HCT116 (cell line): ENCODE measurements at regions not wholly inside any gene's neighbourhood (a gene's known extent, or its start where the extent isn't known, plus 50 kb on each side); places are given as distances from the start of the nearest gene placed in this dataset.

Experiments
- ATAC-seq: fragments of 200-7000 bp; cut with Tn5 transposase; 2 replicates; pipeline ENCODE4 v1.9.1; 2020; ENCODE audit warnings: mild to moderate bottlenecking, moderate library complexity
- BruUV-seq: library from RNA; stranded (reverse); fragments of 400-500 nt; replicated peaks from 2 replicates; lab custom pipeline; 2021; lab: Mats Ljungman, UMichigan
- CTCF ChIA-PET: fragments of 300-600 bp; sonication (Branson Sonifier 250); formaldehyde crosslinking; loops from one replicate; lab custom pipeline; 2021; ENCODE audit warnings: antibody characterized with exemption; lab: Charles Lee
- POLR2A ChIA-PET: fragments of 300-600, 350-600 bp; sonication (Branson Sonifier 250); formaldehyde crosslinking; loops from one replicate; lab custom pipeline; 2021; ENCODE audit warnings: antibody characterized with exemption; lab: Charles Lee
- RAD21 ChIA-PET, 2 experiments: fragments of 300-600 bp; sonication (Branson Sonifier 250); formaldehyde crosslinking; loops; one replicate each; lab custom pipeline; 2023; ENCODE audit warnings: low total read pairs in 2 of 2; ENCODE audit not compliant: uncharacterized antibody in 2 of 2, unreplicated experiment in 2 of 2, low non-redundant PET in 1 of 2; lab: Charles Lee
- DNase-seq: peaks from one replicate; pipeline ENCODE4 v3.0.0-alpha.2; 2010; ENCODE audit warnings: low read depth, low spot score
- H2AFZ ChIP-seq: fragments of 200-600 bp; shearing (Covaris generic), sonication (generic); 2 replicates; pipeline ENCODE4 v1.6.1; 2017; ENCODE audit warnings: low read depth, mixed run types, mixed read lengths, antibody characterized with exemption, low read length; ENCODE audit not compliant: poor library complexity, severe bottlenecking
- H3K27ac ChIP-seq: 2 replicates; pipeline ENCODE4 v1.5.1; 2012; ENCODE audit warnings: low read depth, low read length
- H3K27me3 ChIP-seq: fragments of 200-600 bp; sonication (generic); 2 replicates; pipeline ENCODE4 v1.6.1; 2016; ENCODE audit warnings: mixed run types, low read length, mixed read lengths; ENCODE audit not compliant: insufficient read depth
- H3K36me3 ChIP-seq, 2 experiments: fragments of 200-500 bp in 1 of 2; fragments of 200-600 bp in 1 of 2; sonication (Bioruptor generic) in 1 of 2; sonication (generic) in 1 of 2; 2 replicates each; pipeline versions ENCODE4 v1.5.1 to v1.6.1; 2014 to 2016; ENCODE audit warnings: low read length in 2 of 2, inconsistent platforms in 1 of 2, mixed read lengths in 1 of 2, mixed run types in 1 of 2; ENCODE audit not compliant: insufficient read depth in 2 of 2, control insufficient read depth in 1 of 2
- H3K4me1 ChIP-seq, 2 experiments: fragments of 200-600 bp in 1 of 2; sonication (generic) in 1 of 2; 2 replicates each; pipeline versions ENCODE4 v1.5.1 to v1.6.1; 2012 to 2017; ENCODE audit warnings: low read length in 2 of 2, inconsistent platforms in 1 of 2, mild to moderate bottlenecking in 1 of 2, mixed read lengths in 1 of 2, mixed run types in 1 of 2, moderate library complexity in 1 of 2; ENCODE audit not compliant: insufficient read depth in 2 of 2, control insufficient read depth in 1 of 2
- H3K4me2 ChIP-seq: fragments of 200-600 bp; sonication (generic); 2 replicates; pipeline ENCODE4 v1.6.1; 2017; ENCODE audit warnings: mixed run types, low read length, mixed read lengths
- H3K4me3 ChIP-seq, 2 experiments: fragments of 200-600 bp in 1 of 2; sonication (generic) in 1 of 2; replicated peaks in 1 of 2; 2 replicates each; pipeline ENCODE4 v1.5.1; 2011 to 2016; ENCODE audit warnings: low read length in 2 of 2, control low read depth in 1 of 2, low read depth in 1 of 2, mild to moderate bottlenecking in 1 of 2, mixed read lengths in 1 of 2, mixed run types in 1 of 2
- H3K79me2 ChIP-seq: fragments of 200-600 bp; sonication (generic); 2 replicates; pipeline ENCODE4 v1.6.1; 2017; ENCODE audit warnings: mild to moderate bottlenecking, mixed run types, low read length, moderate library complexity, mixed read lengths; ENCODE audit not compliant: insufficient read depth
- H3K9ac ChIP-seq: fragments of 200-600 bp; sonication (generic); 2 replicates; pipeline ENCODE4 v1.6.1; 2016; ENCODE audit warnings: low read length, mixed read lengths
- H3K9me2 ChIP-seq: fragments of 200-600 bp; sonication (generic), shearing (Covaris generic); 2 replicates; pipeline ENCODE4 v1.6.1; 2017; ENCODE audit warnings: mixed run types, mild to moderate bottlenecking, moderate library complexity; ENCODE audit not compliant: insufficient read depth
- H3K9me3 ChIP-seq, 2 experiments: fragments of 200-500 bp in 1 of 2; fragments of 200-600 bp in 1 of 2; sonication (Bioruptor generic) in 1 of 2; sonication (generic) in 1 of 2; 2 replicates each; pipeline ENCODE4 v1.6.1; 2014 to 2017; ENCODE audit warnings: low read length in 2 of 2, mixed read lengths in 2 of 2, inconsistent platforms in 1 of 2, low read depth in 1 of 2, mild to moderate bottlenecking in 1 of 2, mixed run types in 1 of 2, moderate library complexity in 1 of 2; ENCODE audit not compliant: control insufficient read depth in 1 of 2, insufficient read depth in 1 of 2
- H4K20me1 ChIP-seq: fragments of 200-600 bp; sonication (generic), shearing (Covaris generic); 2 replicates; pipeline ENCODE4 v1.6.1; 2017; ENCODE audit warnings: mixed run types, mild to moderate bottlenecking, moderate library complexity; ENCODE audit not compliant: insufficient read depth
- ATF3 ChIP-seq: IDR thresholded peaks from 2 replicates; pipeline ENCODE4 v1.6.1; 2012
- CBX3 ChIP-seq: IDR thresholded peaks from 2 replicates; pipeline ENCODE4 v1.6.1; 2012; ENCODE audit warnings: low read depth
- ELF1 ChIP-seq: IDR thresholded peaks from 2 replicates; pipeline ENCODE4 v1.6.1; 2012; ENCODE audit warnings: low read depth, borderline replicate concordance
- JUND ChIP-seq: IDR thresholded peaks from 2 replicates; pipeline ENCODE4 v1.6.1; 2012
- POLR2A ChIP-seq: IDR thresholded peaks from 2 replicates; pipeline ENCODE4 v1.7.0; 2011; ENCODE audit warnings: borderline replicate concordance; ENCODE audit not compliant: insufficient read depth, insufficient read length; ENCODE audit errors: extremely low read depth
- RAD21 ChIP-seq: IDR thresholded peaks from 2 replicates; pipeline ENCODE4 v1.6.1; 2012; ENCODE audit warnings: low read depth, mild to moderate bottlenecking
- REST ChIP-seq: IDR thresholded peaks from 2 replicates; pipeline ENCODE4 v1.6.1; 2012; ENCODE audit warnings: low read depth
- ZBTB33 ChIP-seq: IDR thresholded peaks from 2 replicates; pipeline ENCODE4 v1.6.1; 2011; ENCODE audit warnings: mild to moderate bottlenecking, low read length, moderate library complexity; ENCODE audit not compliant: insufficient replicate concordance; ENCODE audit errors: extremely low read depth
- ZFX ChIP-seq: fragments of 450-650 bp; IDR thresholded peaks from 2 replicates; pipeline ENCODE4 v1.6.1; 2017
- intact Hi-C: fragments of 100-400 bp; cut with micrococcal nuclease; formaldehyde crosslinking; loops from 2 replicates; pipeline ENCODE4 v1.10.0; 2022
- TF ChIP-seq, protein P1 (sequence below), 3 experiments: fragments of 200-600 bp in 1 of 3; sonication (generic) in 1 of 3; IDR thresholded peaks in 2 of 3; conservative IDR thresholded peaks in 1 of 3; 2 replicates each; pipeline ENCODE4 v1.5.1; 2012 to 2017; ENCODE audit warnings: low read depth in 2 of 3, low read length in 2 of 3, antibody characterized with exemption in 1 of 3, borderline replicate concordance in 1 of 3, control low read depth in 1 of 3, mild to moderate bottlenecking in 1 of 3, mixed read lengths in 1 of 3, mixed run types in 1 of 3, moderate library complexity in 1 of 3; ENCODE audit not compliant: insufficient read depth in 1 of 3

GRCh38 chr5:158590746-158591300, 508.9 kb downstream of the EBF1 start:
- Histone ChIP-seq H3K4me3 (no peak overlapping the region), H3K27ac (no peak overlapping the region), H3K4me1 (no peaks in the 10 kb centered on the region), H3K36me3 (no peaks in the 10 kb centered on the region), H3K9me3 (no peaks in the 10 kb centered on the region), H3K9ac (no peak overlapping the region), H4K20me1 (no peaks in the 10 kb centered on the region), H3K27me3 (no peaks in the 10 kb centered on the region), H3K79me2 (no peaks in the 10 kb centered on the region), H2AFZ (no peak overlapping the region), H3K9me2 (no peaks in the 10 kb centered on the region), H3K4me2 (no peak overlapping the region)
- intact Hi-C loops: no loop called here
- ChIA-PET POLR2A (no interaction called here), CTCF (no interaction called here), RAD21 (no interaction called here)
- TF ChIP-seq ZFX: no peak
- TF ChIP-seq ZBTB33: no peak
- no peak for TF ChIP-seq CBX3
- no peak for TF ChIP-seq ELF1
- no peak for TF ChIP-seq JUND
- no peak for TF ChIP-seq REST
- no peak for TF ChIP-seq RAD21
- no peak for TF ChIP-seq ATF3
- TF ChIP-seq, protein P1, sequence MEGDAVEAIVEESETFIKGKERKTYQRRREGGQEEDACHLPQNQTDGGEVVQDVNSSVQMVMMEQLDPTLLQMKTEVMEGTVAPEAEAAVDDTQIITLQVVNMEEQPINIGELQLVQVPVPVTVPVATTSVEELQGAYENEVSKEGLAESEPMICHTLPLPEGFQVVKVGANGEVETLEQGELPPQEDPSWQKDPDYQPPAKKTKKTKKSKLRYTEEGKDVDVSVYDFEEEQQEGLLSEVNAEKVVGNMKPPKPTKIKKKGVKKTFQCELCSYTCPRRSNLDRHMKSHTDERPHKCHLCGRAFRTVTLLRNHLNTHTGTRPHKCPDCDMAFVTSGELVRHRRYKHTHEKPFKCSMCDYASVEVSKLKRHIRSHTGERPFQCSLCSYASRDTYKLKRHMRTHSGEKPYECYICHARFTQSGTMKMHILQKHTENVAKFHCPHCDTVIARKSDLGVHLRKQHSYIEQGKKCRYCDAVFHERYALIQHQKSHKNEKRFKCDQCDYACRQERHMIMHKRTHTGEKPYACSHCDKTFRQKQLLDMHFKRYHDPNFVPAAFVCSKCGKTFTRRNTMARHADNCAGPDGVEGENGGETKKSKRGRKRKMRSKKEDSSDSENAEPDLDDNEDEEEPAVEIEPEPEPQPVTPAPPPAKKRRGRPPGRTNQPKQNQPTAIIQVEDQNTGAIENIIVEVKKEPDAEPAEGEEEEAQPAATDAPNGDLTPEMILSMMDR (IDR thresholded peaks at IDR 0.05 in 2 of 3, conservative IDR thresholded peaks at IDR 0.05 in 1 of 3; ENCODE audit: borderline replicate concordance in 1 of 3, insufficient read depth in 1 of 3, low read depth in 2 of 3, low read length in 2 of 3): no peak
- TF ChIP-seq POLR2A: no peak
- ATAC-seq: no peak
- no peak for DNase-seq
- no TSS peak for BruUV-seq
